Loucy (cell line): ENCODE measurements at regions not wholly inside any gene's neighbourhood (a gene's known extent, or its start where the extent isn't known, plus 50 kb on each side); places are given as distances from the start of the nearest gene placed in this dataset.

Experiments
- H2AFZ ChIP-seq: fragments of 200-600 bp; sonication (generic); 2 replicates; pipeline ENCODE4 v1.6.0; 2016; ENCODE audit warnings: antibody characterized with exemption, mild to moderate bottlenecking, low read length, moderate library complexity
- H3F3A ChIP-seq: fragments of 200-600 bp; 2 replicates; pipeline ENCODE4 v1.6.0; 2016; ENCODE audit warnings: antibody characterized with exemption, low read depth, mild to moderate bottlenecking
- H3K27me3 ChIP-seq: fragments of 200-600 bp; sonication (generic); 2 replicates; pipeline ENCODE4 v1.6.1; 2014; ENCODE audit warnings: low read length, mild to moderate bottlenecking; ENCODE audit not compliant: insufficient read depth, poor library complexity, severe bottlenecking
- H3K36me3 ChIP-seq: fragments of 200-600 bp; sonication (generic); 2 replicates; pipeline ENCODE4 v1.6.1; 2016; ENCODE audit warnings: low read length; ENCODE audit not compliant: insufficient read depth
- H3K4me1 ChIP-seq: fragments of 200-600 bp; sonication (generic); 2 replicates; pipeline ENCODE4 v1.5.1; 2014; ENCODE audit warnings: low read length, mild to moderate bottlenecking; ENCODE audit not compliant: insufficient read depth, poor library complexity, severe bottlenecking
- H3K4me2 ChIP-seq: fragments of 200-600 bp; sonication (generic); 2 replicates; pipeline ENCODE4 v1.6.0; 2014; ENCODE audit warnings: antibody characterized with exemption, low read length, low read depth, mild to moderate bottlenecking; ENCODE audit not compliant: poor library complexity, severe bottlenecking
- H3K4me3 ChIP-seq: fragments of 200-600 bp; sonication (generic); 2 replicates; pipeline ENCODE4 v1.5.1; 2014; ENCODE audit warnings: low read length, mild to moderate bottlenecking, mixed read lengths; ENCODE audit not compliant: poor library complexity, severe bottlenecking
- H3K79me2 ChIP-seq: fragments of 200-600 bp; sonication (generic); 2 replicates; pipeline ENCODE4 v1.6.1; 2014; ENCODE audit warnings: low read length; ENCODE audit not compliant: insufficient read depth
- H3K9ac ChIP-seq: fragments of 200-600 bp; sonication (generic); 2 replicates; pipeline ENCODE4 v1.6.0; 2014; ENCODE audit warnings: mild to moderate bottlenecking, low read depth, low read length, moderate library complexity; ENCODE audit not compliant: poor library complexity, severe bottlenecking
- H3K9me2 ChIP-seq: fragments of 200-600 bp; sonication (generic); replicated peaks from 2 replicates; pipeline ENCODE4 v1.6.1; 2016; ENCODE audit warnings: low read depth, low read length, mixed read lengths
- H3K9me3 ChIP-seq: fragments of 200-600 bp; sonication (generic); 2 replicates; pipeline ENCODE4 v1.6.1; 2014; ENCODE audit warnings: mild to moderate bottlenecking, antibody characterized with exemption, low read length, low read depth; ENCODE audit not compliant: insufficient read depth
- H4K20me1 ChIP-seq: fragments of 200-600 bp; sonication (generic); 2 replicates; pipeline ENCODE4 v1.6.0; 2014; ENCODE audit warnings: antibody characterized with exemption, low read length, mild to moderate bottlenecking; ENCODE audit not compliant: insufficient read depth, poor library complexity, severe bottlenecking
- CTCF ChIP-seq: fragments of 200-600 bp; sonication (generic); conservative IDR thresholded peaks from 2 replicates; pipeline ENCODE4 v1.5.1; 2014; ENCODE audit warnings: mild to moderate bottlenecking, antibody characterized with exemption, low read length
- EZH2phosphoT487 ChIP-seq: fragments of 200-600 bp; IDR thresholded peaks from 2 replicates; pipeline ENCODE4 v1.6.1; 2018; ENCODE audit warnings: antibody characterized with exemption, mild to moderate bottlenecking, moderate library complexity, borderline replicate concordance

- H3K9ac ChIP-seq: no peak overlapping the region
- H3F3A ChIP-seq: no peaks in the 10 kb centered on the region
- H3K36me3 ChIP-seq: no peaks in the 10 kb centered on the region
- H3K4me2 ChIP-seq: peak overlapping the region; percentile 93
- H3K4me1 ChIP-seq: peaks cover 20% of the 10 kb centered on the region
- no peaks in the 10 kb centered on the region for H3K9me3 ChIP-seq
- no peak overlapping the region for H2AFZ ChIP-seq
- TF ChIP-seq CTCF (no peak), EZH2phosphoT487 (no peak)
- H4K20me1 ChIP-seq: no peaks in the 10 kb centered on the region
- no peaks in the 10 kb centered on the region for H3K27me3 ChIP-seq
- H3K4me3 ChIP-seq: no peak overlapping the region
- H3K9me2 ChIP-seq: no peaks in the 10 kb centered on the region
- no peaks in the 10 kb centered on the region for H3K79me2 ChIP-seq
Measured at GRCh38 chr10:100655760-100656421, 89.5 kb upstream of the PAX2 start.

- Histone ChIP-seq H3K36me3 (no peaks in the 10 kb centered on the region), H3K9ac (no peak overlapping the region), H3K4me1 (peaks cover 20% of the 10 kb centered on the region), H3F3A (no peaks in the 10 kb centered on the region), H3K4me2 (no peak overlapping the region), H3K9me3 (no peaks in the 10 kb centered on the region), H3K9me2 (no peaks in the 10 kb centered on the region), H3K79me2 (no peaks in the 10 kb centered on the region), H4K20me1 (no peaks in the 10 kb centered on the region), H3K27me3 (no peaks in the 10 kb centered on the region), H3K4me3 (no peak overlapping the region), H2AFZ (no peak overlapping the region)
- TF ChIP-seq CTCF (no peak), EZH2phosphoT487 (no peak)
Measured at GRCh38 chr10:100656454-100656853, 88.9 kb upstream of the PAX2 start.

- H3K9ac ChIP-seq: no peak overlapping the region
- TF ChIP-seq CTCF (no peak), EZH2phosphoT487 (no peak)
- H2AFZ ChIP-seq: no peak overlapping the region
- H3K9me3 ChIP-seq: no peaks in the 10 kb centered on the region
- H4K20me1 ChIP-seq: no peaks in the 10 kb centered on the region
- H3K4me2 ChIP-seq: no peak overlapping the region
- no peaks in the 10 kb centered on the region for H3K9me2 ChIP-seq
- H3K4me1 ChIP-seq: peaks cover 13% of the 10 kb centered on the region
- H3K27me3 ChIP-seq: no peaks in the 10 kb centered on the region
- no peaks in the 10 kb centered on the region for H3F3A ChIP-seq
- no peaks in the 10 kb centered on the region for H3K79me2 ChIP-seq
- H3K36me3 ChIP-seq: no peaks in the 10 kb centered on the region
- H3K4me3 ChIP-seq: no peak overlapping the region
Measured at GRCh38 chr10:100658269-100658668, 87.1 kb upstream of the PAX2 start.
